IMR-90 (cell line): ENCODE measurements at regions not wholly inside any gene's neighbourhood (a gene's known extent, or its start where the extent isn't known, plus 50 kb on each side); places are given as distances from the start of the nearest gene placed in this dataset.

Source experiments
- ATAC-seq: fragments of 200-7000 bp; cut with Tn5 transposase; 2 replicates; pipeline ENCODE4 v1.9.1; 2020; ENCODE audit warnings: low read depth, mild to moderate bottlenecking, moderate library complexity
- BruUV-seq: library from RNA; stranded (reverse); fragments of 400-500 nt; replicated peaks from 2 replicates; lab custom pipeline; 2021; lab: Mats Ljungman, UMichigan
- CTCF ChIA-PET: fragments of 300-600 bp; formaldehyde crosslinking; extraction: SDS; loops from one replicate; lab custom pipeline; 2021; ENCODE audit warnings: antibody characterized with exemption; lab: Yijun Ruan, JAX
- POLR2A ChIA-PET: fragments of 300-600 bp; sonication (Branson Sonifier 250); formaldehyde crosslinking; loops from one replicate; lab custom pipeline; 2022; ENCODE audit warnings: antibody characterized with exemption; ENCODE audit not compliant: unreplicated experiment; lab: Charles Lee
- DNase-seq: peaks from one replicate; pipeline ENCODE4 v3.0.0; 2013
- H2AFZ ChIP-seq: replicated peaks from 2 replicates; pipeline ENCODE3; 2013; ENCODE audit warnings: low read length, mild to moderate bottlenecking; ENCODE audit not compliant: poor library complexity
- H2AK5ac ChIP-seq: 2 replicates; pipeline ENCODE4 v1.6.1; 2013; ENCODE audit warnings: low read depth, low read length, inconsistent platforms
- H2AK9ac ChIP-seq: replicated peaks from 2 replicates; pipeline ENCODE3; 2013; ENCODE audit warnings: mild to moderate bottlenecking, low read depth, low read length, moderate library complexity; ENCODE audit not compliant: poor library complexity
- H2BK120ac ChIP-seq: 2 replicates; pipeline ENCODE4 v1.6.1; 2013; ENCODE audit warnings: low read depth, low read length, inconsistent platforms
- H2BK15ac ChIP-seq: 3 replicates; pipeline ENCODE4 v1.6.1; 2013; ENCODE audit warnings: low read depth, low read length, inconsistent platforms
- H2BK20ac ChIP-seq: 2 replicates; pipeline ENCODE4 v1.6.1; 2013; ENCODE audit warnings: low read depth, mild to moderate bottlenecking, inconsistent platforms, low read length, moderate library complexity
- H2BK5ac ChIP-seq: 2 replicates; pipeline ENCODE4 v1.6.1; 2013; ENCODE audit warnings: mild to moderate bottlenecking, low read depth, low read length, inconsistent platforms; ENCODE audit not compliant: poor library complexity, severe bottlenecking
- H3K14ac ChIP-seq: replicated peaks from 2 replicates; pipeline ENCODE4 v1.6.1; 2013; ENCODE audit warnings: low read depth, low read length, inconsistent platforms
- H3K18ac ChIP-seq: 2 replicates; pipeline ENCODE4 v1.6.1; 2013; ENCODE audit warnings: low read depth, low read length, control low read depth
- H3K23ac ChIP-seq: 2 replicates; pipeline ENCODE4 v1.6.1; 2013; ENCODE audit warnings: low read depth, low read length, inconsistent platforms
- H3K27ac ChIP-seq: 2 replicates; pipeline ENCODE4 v1.5.1; 2013; ENCODE audit warnings: mild to moderate bottlenecking, control low read depth, low read length; ENCODE audit not compliant: insufficient read depth
- H3K27me3 ChIP-seq: 2 replicates; pipeline ENCODE4 v1.6.1; 2013; ENCODE audit warnings: low read length; ENCODE audit not compliant: control insufficient read depth, insufficient read depth
- H3K36me3 ChIP-seq: 2 replicates; pipeline ENCODE4 v1.6.1; 2013; ENCODE audit warnings: low read length, mixed read lengths; ENCODE audit not compliant: control insufficient read depth, insufficient read depth
- H3K4ac ChIP-seq: 2 replicates; pipeline ENCODE4 v1.6.1; 2013; ENCODE audit warnings: low read depth, low read length, inconsistent platforms
- H3K4me1 ChIP-seq: 2 replicates; pipeline ENCODE4 v1.6.1; 2013; ENCODE audit warnings: low read length, mixed read lengths; ENCODE audit not compliant: control insufficient read depth, insufficient read depth
- H3K4me2 ChIP-seq: 2 replicates; pipeline ENCODE4 v1.6.1; 2013; ENCODE audit warnings: low read depth, mild to moderate bottlenecking, control low read depth, low read length, moderate library complexity
- H3K4me3 ChIP-seq: 2 replicates; pipeline ENCODE4 v1.5.1; 2013; ENCODE audit warnings: low read depth, mild to moderate bottlenecking, control low read depth, low read length, moderate library complexity; ENCODE audit not compliant: insufficient read depth
- H3K56ac ChIP-seq: 2 replicates; pipeline ENCODE4 v1.6.1; 2013; ENCODE audit warnings: low read length, inconsistent platforms; ENCODE audit not compliant: insufficient read depth; ENCODE audit errors: extremely low read depth
- H3K79me1 ChIP-seq, 2 experiments: 2 replicates each; pipeline ENCODE4 v1.6.1; 2013; ENCODE audit warnings: low read length in 2 of 2, inconsistent platforms in 1 of 2, low read depth in 1 of 2
- H3K9ac ChIP-seq: 2 replicates; pipeline ENCODE4 v1.6.1; 2013; ENCODE audit warnings: low read depth, low read length, control low read depth
- H3K9me1 ChIP-seq: 2 replicates; pipeline ENCODE4 v1.6.1; 2013; ENCODE audit warnings: low read length, inconsistent platforms; ENCODE audit not compliant: insufficient read depth
- H3K9me3 ChIP-seq: 2 replicates; pipeline ENCODE4 v1.6.1; 2013; ENCODE audit warnings: low read length; ENCODE audit not compliant: control insufficient read depth, insufficient read depth
- H4K20me1 ChIP-seq: 2 replicates; pipeline ENCODE4 v1.6.1; 2013; ENCODE audit warnings: low read length, inconsistent platforms; ENCODE audit not compliant: insufficient read depth
- H4K5ac ChIP-seq: 2 replicates; pipeline ENCODE4 v1.6.1; 2013; ENCODE audit warnings: mild to moderate bottlenecking, low read depth, low read length, control low read depth
- H4K8ac ChIP-seq, 2 experiments: 2 replicates each; pipeline ENCODE4 v1.6.1; 2013; ENCODE audit warnings: low read depth in 2 of 2, low read length in 2 of 2, control low read depth in 1 of 2, inconsistent platforms in 1 of 2
- H4K91ac ChIP-seq: 2 replicates; pipeline ENCODE4 v1.6.1; 2013; ENCODE audit warnings: low read depth, low read length, inconsistent platforms; ENCODE audit not compliant: insufficient read depth
- BHLHE40 ChIP-seq: fragments of 150-350 bp; IDR thresholded peaks from 2 replicates; pipeline ENCODE4 v1.6.1; 2016; ENCODE audit warnings: mild to moderate bottlenecking, low read depth, low read length
- CEBPB ChIP-seq: IDR thresholded peaks from 2 replicates; pipeline ENCODE4 v1.6.1; 2012; ENCODE audit warnings: low read depth, low read length, improper control_type of control experiment
- CHD1 ChIP-seq: IDR thresholded peaks from 2 replicates; pipeline ENCODE4 v1.6.1; 2012; ENCODE audit warnings: low read depth, low read length, improper control_type of control experiment
- FOS ChIP-seq: fragments of 150-350 bp; IDR thresholded peaks from 2 replicates; pipeline ENCODE4 v1.6.1; 2016; ENCODE audit warnings: low read depth, low read length
- MAFK ChIP-seq: IDR thresholded peaks from 2 replicates; pipeline ENCODE4 v1.6.1; 2012; ENCODE audit warnings: low read depth, low read length, improper control_type of control experiment
- MAZ ChIP-seq: IDR thresholded peaks from 2 replicates; pipeline ENCODE4 v1.6.1; 2012; ENCODE audit warnings: low read depth, mild to moderate bottlenecking, low read length, improper control_type of control experiment, moderate library complexity, borderline replicate concordance
- MXI1 ChIP-seq: IDR thresholded peaks from 2 replicates; pipeline ENCODE4 v1.6.1; 2012; ENCODE audit warnings: low read depth, mild to moderate bottlenecking, low read length, moderate library complexity, borderline replicate concordance
- POLR2A ChIP-seq: IDR thresholded peaks from 2 replicates; pipeline ENCODE4 v1.6.1; 2012; ENCODE audit warnings: mild to moderate bottlenecking, low read depth, low read length
- RAD21 ChIP-seq: IDR thresholded peaks from 2 replicates; pipeline ENCODE4 v1.6.1; 2012; ENCODE audit warnings: low read length, improper control_type of control experiment
- RCOR1 ChIP-seq: IDR thresholded peaks from 2 replicates; pipeline ENCODE4 v1.6.1; 2012; ENCODE audit warnings: mild to moderate bottlenecking, low read length, improper control_type of control experiment; ENCODE audit not compliant: insufficient replicate concordance
- RFX5 ChIP-seq: IDR thresholded peaks from 2 replicates; pipeline ENCODE4 v1.8.0; 2012; ENCODE audit warnings: low read depth, mild to moderate bottlenecking, low read length, moderate library complexity
- SMC3 ChIP-seq: fragments of 150-350 bp; IDR thresholded peaks from 2 replicates; pipeline ENCODE4 v1.6.1; 2016; ENCODE audit warnings: low read depth, mild to moderate bottlenecking, antibody characterized with exemption, low read length, moderate library complexity
- WGBS, 2 experiments: methylation state at CpG; one replicate each; pipeline versions ENCODE4 v1.1.5 to v1.1.7; 2013; ENCODE audit warnings: missing lambda C conversion rate in 2 of 2; ENCODE audit not compliant: insufficient read length in 1 of 2; ENCODE audit errors: extremely low coverage in 2 of 2; 5-methylcytosine and 5-hydroxymethylcytosine counted together
- dilution Hi-C: fragments of 300-500 bp; cut with HindIII; formaldehyde crosslinking; loops from one replicate; pipeline ENCODE4 v1.14.3; 2018; ENCODE audit warnings: low sequenced_read_pairs; ENCODE audit not compliant: unreplicated experiment
- in situ Hi-C: fragments of 300-500 bp; cut with MboI; formaldehyde crosslinking; loops from 3 replicates; pipeline ENCODE4 v1.14.3; 2019; ENCODE audit warnings: low sequenced_read_pairs, inconsistent platforms, mixed read lengths
- intact Hi-C: fragments of 100-400 bp; cut with micrococcal nuclease; formaldehyde crosslinking; loops from 2 replicates; pipeline ENCODE4 v1.10.0; 2022
- TF ChIP-seq, protein P1 (sequence below): conservative IDR thresholded peaks from 2 replicates; pipeline ENCODE4 v1.5.1; 2012; ENCODE audit warnings: mild to moderate bottlenecking, low read depth, low read length, improper control_type of control experiment
- TF ChIP-seq, protein P2 (sequence below): fragments of 150-350 bp; IDR thresholded peaks from 2 replicates; pipeline ENCODE4 v1.6.1; 2016; ENCODE audit warnings: low read depth, mild to moderate bottlenecking, low read length, moderate library complexity, borderline replicate concordance

GRCh38 chr2:191526953-191527556 is 150.9 kb upstream of the NABP1 start:
- in situ Hi-C loops (no loop called here), dilution Hi-C loops (no loop called here), intact Hi-C loops (no loop called here)
- POLR2A ChIA-PET: no interaction called here
- TF ChIP-seq FOS: no peak
- TF ChIP-seq RFX5: no peak
- no peak for TF ChIP-seq CEBPB
- no peak for TF ChIP-seq MAFK
- no peak for TF ChIP-seq MXI1
- TF ChIP-seq RAD21: no peak
- TF ChIP-seq CHD1: no peak
- TF ChIP-seq, protein P1, sequence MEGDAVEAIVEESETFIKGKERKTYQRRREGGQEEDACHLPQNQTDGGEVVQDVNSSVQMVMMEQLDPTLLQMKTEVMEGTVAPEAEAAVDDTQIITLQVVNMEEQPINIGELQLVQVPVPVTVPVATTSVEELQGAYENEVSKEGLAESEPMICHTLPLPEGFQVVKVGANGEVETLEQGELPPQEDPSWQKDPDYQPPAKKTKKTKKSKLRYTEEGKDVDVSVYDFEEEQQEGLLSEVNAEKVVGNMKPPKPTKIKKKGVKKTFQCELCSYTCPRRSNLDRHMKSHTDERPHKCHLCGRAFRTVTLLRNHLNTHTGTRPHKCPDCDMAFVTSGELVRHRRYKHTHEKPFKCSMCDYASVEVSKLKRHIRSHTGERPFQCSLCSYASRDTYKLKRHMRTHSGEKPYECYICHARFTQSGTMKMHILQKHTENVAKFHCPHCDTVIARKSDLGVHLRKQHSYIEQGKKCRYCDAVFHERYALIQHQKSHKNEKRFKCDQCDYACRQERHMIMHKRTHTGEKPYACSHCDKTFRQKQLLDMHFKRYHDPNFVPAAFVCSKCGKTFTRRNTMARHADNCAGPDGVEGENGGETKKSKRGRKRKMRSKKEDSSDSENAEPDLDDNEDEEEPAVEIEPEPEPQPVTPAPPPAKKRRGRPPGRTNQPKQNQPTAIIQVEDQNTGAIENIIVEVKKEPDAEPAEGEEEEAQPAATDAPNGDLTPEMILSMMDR: no peak
- TF ChIP-seq, protein P2, sequence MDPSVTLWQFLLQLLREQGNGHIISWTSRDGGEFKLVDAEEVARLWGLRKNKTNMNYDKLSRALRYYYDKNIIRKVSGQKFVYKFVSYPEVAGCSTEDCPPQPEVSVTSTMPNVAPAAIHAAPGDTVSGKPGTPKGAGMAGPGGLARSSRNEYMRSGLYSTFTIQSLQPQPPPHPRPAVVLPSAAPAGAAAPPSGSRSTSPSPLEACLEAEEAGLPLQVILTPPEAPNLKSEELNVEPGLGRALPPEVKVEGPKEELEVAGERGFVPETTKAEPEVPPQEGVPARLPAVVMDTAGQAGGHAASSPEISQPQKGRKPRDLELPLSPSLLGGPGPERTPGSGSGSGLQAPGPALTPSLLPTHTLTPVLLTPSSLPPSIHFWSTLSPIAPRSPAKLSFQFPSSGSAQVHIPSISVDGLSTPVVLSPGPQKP: no peak
- no peak for TF ChIP-seq RCOR1
- TF ChIP-seq SMC3: no peak
- no peak for TF ChIP-seq POLR2A
- TF ChIP-seq BHLHE40: no peak
- no peak for TF ChIP-seq MAZ
- no peak overlapping the region for H3K9ac ChIP-seq
- no peak overlapping the region for H3K4me3 ChIP-seq
- no peaks in the 10 kb centered on the region for H3K27me3 ChIP-seq
- no TSS peak for BruUV-seq
- no peaks in the 10 kb centered on the region for H4K20me1 ChIP-seq
- H4K8ac ChIP-seq: no peak overlapping the region
- no peaks in the 10 kb centered on the region for H3K36me3 ChIP-seq
- H3K79me1 ChIP-seq: no peaks in the 10 kb centered on the region
- H4K91ac ChIP-seq: no peak overlapping the region
- no peak overlapping the region for H2AFZ ChIP-seq
- no peak overlapping the region for H3K27ac ChIP-seq
- no peak overlapping the region for H3K4me2 ChIP-seq
- CTCF ChIA-PET: interaction anchor here (0.6 kb wide), 2 partner anchors 20 to 334 kb away, joined by 3 to 6 read pairs; no protein-coding TSS in a partner anchor
- no peak overlapping the region for H3K56ac ChIP-seq
- no peak overlapping the region for H2BK5ac ChIP-seq
- H3K4me1 ChIP-seq: no peaks in the 10 kb centered on the region
- no peak overlapping the region for H2BK15ac ChIP-seq
- no peaks in the 10 kb centered on the region for H3K9me3 ChIP-seq
- no peak overlapping the region for H2BK20ac ChIP-seq
- H2AK5ac ChIP-seq: no peak overlapping the region
- H2BK120ac ChIP-seq: no peak overlapping the region
- no peak overlapping the region for H2AK9ac ChIP-seq
- no peak overlapping the region for H4K5ac ChIP-seq
- WGBS, 2 experiments: no CpG with 5 or more reads among the region's 3 CpGs
- no peak overlapping the region for H3K23ac ChIP-seq
- DNase-seq (no peak), ATAC-seq (no peak)
- no peak overlapping the region for H3K18ac ChIP-seq
- no peak overlapping the region for H3K4ac ChIP-seq
- H3K14ac ChIP-seq: no peak overlapping the region
- H3K9me1 ChIP-seq: no peaks in the 10 kb centered on the region
